Spleen (tissue), 11 donors: ENCODE measurements at regions not wholly inside any gene's neighbourhood (a gene's known extent, or its start where the extent isn't known, plus 50 kb on each side); places are given as distances from the start of the nearest gene placed in this dataset.

Source experiments
- DNase-seq: peaks from one replicate; pipeline ENCODE4 v3.0.0-alpha.2; 2020
- H3K27ac ChIP-seq, 8 donors: fragments of 200-600 bp; sonication (generic) in 7 of 8; 1 replicate in 4 of 8; 2 replicates in 4 of 8; pipeline versions ENCODE4 v1.5.0 to v1.8.0; 2016 to 2021; ENCODE audit warnings: inconsistent platforms in 4 of 8, mild to moderate bottlenecking in 4 of 8, moderate library complexity in 1 of 8
- H3K27me3 ChIP-seq, 7 donors: fragments of 200-600 bp; sonication (generic) in 6 of 7; replicated peaks in 1 of 7; 1 replicate in 4 of 7; 2 replicates in 3 of 7; pipeline versions ENCODE4 v1.5.0 to v1.8.0; 2016 to 2021; ENCODE audit warnings: inconsistent platforms in 3 of 7, mild to moderate bottlenecking in 1 of 7
- H3K36me3 ChIP-seq, 6 donors: fragments of 200-600 bp; sonication (generic) in 5 of 6; 1 replicate in 4 of 6; 2 replicates in 2 of 6; pipeline versions ENCODE4 v1.5.0 to v1.8.0; 2016 to 2021; ENCODE audit warnings: inconsistent platforms in 2 of 6
- H3K4me1 ChIP-seq, 6 donors: fragments of 200-600 bp; sonication (generic) in 5 of 6; 1 replicate in 3 of 6; 2 replicates in 3 of 6; pipeline versions ENCODE4 v1.5.0 to v1.8.0; 2016 to 2021; ENCODE audit warnings: inconsistent platforms in 3 of 6
- H3K4me3 ChIP-seq, 8 donors: fragments of 200-600 bp; sonication (generic) in 7 of 8; 1 replicate in 4 of 8; 2 replicates in 4 of 8; pipeline versions ENCODE4 v1.5.0 to v1.8.0; 2016 to 2021; ENCODE audit warnings: inconsistent platforms in 4 of 8, mild to moderate bottlenecking in 4 of 8, moderate library complexity in 2 of 8
- H3K9me3 ChIP-seq, 8 donors: fragments of 200-600 bp; sonication (generic) in 7 of 8; 1 replicate in 4 of 8; 2 replicates in 4 of 8; pipeline versions ENCODE4 v1.5.0 to v1.8.0; 2016 to 2021; ENCODE audit warnings: inconsistent platforms in 4 of 8
- CTCF ChIP-seq, 11 experiments: fragments of 200-600 bp in 7 of 11; fragments of 450-650 bp in 4 of 11; sonication (generic) in 4 of 11; IDR thresholded peaks in 8 of 11; conservative IDR thresholded peaks in 3 of 11; 1 replicate in 7 of 11; 2 replicates in 4 of 11; pipeline versions ENCODE4 v1.4.0 to v1.8.0; 2016 to 2021; ENCODE audit warnings: antibody characterized with exemption in 11 of 11, inconsistent platforms in 4 of 11, mild to moderate bottlenecking in 1 of 11
- POLR2A ChIP-seq, 3 donors: fragments of 450-650 bp; IDR thresholded peaks; one replicate each; pipeline ENCODE4 v1.5.1; 2017; ENCODE audit warnings: antibody characterized with exemption in 3 of 3, mild to moderate bottlenecking in 1 of 3
- POLR2AphosphoS5 ChIP-seq, 3 donors: sonication (generic); formaldehyde crosslinking; IDR thresholded peaks; one replicate each; pipeline ENCODE4 v1.5.1; 2017; ENCODE audit warnings: antibody characterized with exemption in 3 of 3
- WGBS, 5 donors: extraction: QIAGEN DNeasy Blood & Tissue Kit in 3 of 5; methylation state at CpG; one replicate each; pipeline versions ENCODE4 v1.1.5 to v1.1.7; 2013 to 2018; 5-methylcytosine and 5-hydroxymethylcytosine counted together
- intact Hi-C: fragments of 100-400 bp; cut with DNase I; formaldehyde crosslinking; loops from one replicate; pipeline ENCODE4 v1.15.0; 2023; ENCODE audit warnings: low total_unique reads
- donor health status: healthy with polysubstance abuse.
- donor health status: DM: no; HTN: no; CAD: no; lungs with moderate emphysema.
- donor health status: DM: no; HTN: no; CAD: no.
- donor health status: Bipolar disorder and iron deficiency.
- donor health status: healthy.
- donor health status: DM: no; HTN: no; CAD: no.
- donor health status: DM: yes; HTN: yes; CAD: no.

DNA sequence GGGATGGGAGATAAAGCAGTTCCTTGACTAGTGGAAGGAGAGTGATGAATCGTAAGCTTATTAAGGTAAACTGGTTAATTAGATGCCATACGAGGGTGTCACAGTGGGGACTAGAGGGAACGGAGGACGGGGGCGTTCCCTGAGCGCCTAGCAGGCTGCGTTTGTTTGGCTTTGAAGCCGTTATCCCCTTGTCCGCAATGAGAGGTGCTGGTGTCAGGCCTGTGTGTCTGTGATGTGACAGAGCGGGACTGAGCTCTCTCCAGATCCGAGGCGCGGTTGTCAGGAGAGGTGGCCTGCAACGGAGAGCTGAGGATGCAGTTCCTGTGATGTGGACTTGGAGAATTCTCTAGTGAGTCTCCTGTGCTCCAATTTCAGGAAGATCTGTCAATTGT lies 60.0 kb upstream of the PRPS1L1 start:
- H3K4me1 ChIP-seq = peaks cover 3 to 33% (median 12%) of the 10 kb centered on the region in 6 donors
- intact Hi-C loops = no loop called here
- H3K36me3 ChIP-seq = no peaks in the 10 kb centered on the region
- no peak for DNase-seq
- H3K9me3 ChIP-seq = peaks cover 0 to 8% (median under 1%) of the 10 kb centered on the region in 8 donors
- H3K4me3 ChIP-seq = peak overlapping the region; percentile 44 to 87 (median 72)
- TF ChIP-seq CTCF (IDR thresholded peaks at IDR 0.05 in 8 of 11, conservative IDR thresholded peaks at IDR 0.05 in 3 of 11) = no peak
- no peak for TF ChIP-seq POLR2AphosphoS5 (IDR thresholded peaks at IDR 0.05)
- TF ChIP-seq POLR2A (IDR thresholded peaks at IDR 0.05) = no peak
- peaks cover 0 to 36% (median 24%) of the 10 kb centered on the region in 7 donors for H3K27me3 ChIP-seq
- no peak overlapping the region for H3K27ac ChIP-seq
- WGBS, 5 donors = 67 to 87% (median 78%) methylated on average over 14 of the region's 14 CpGs

GRCh38 chr7:18096087-18096486 lies 68.4 kb upstream of the PRPS1L1 start:
- H3K27ac ChIP-seq = no peak overlapping the region
- no peak for DNase-seq
- no peak overlapping the region for H3K4me3 ChIP-seq
- H3K4me1 ChIP-seq = no peaks in the 10 kb centered on the region
- 68 to 92% (median 83%) methylated on average over 2 of the region's 2 CpGs for WGBS, 5 donors
- H3K27me3 ChIP-seq = no peaks in the 10 kb centered on the region
- no peaks in the 10 kb centered on the region for H3K36me3 ChIP-seq
- H3K9me3 ChIP-seq = peaks cover 0 to 14% (median 6%) of the 10 kb centered on the region in 8 donors
- intact Hi-C loops = no loop called here
- TF ChIP-seq POLR2AphosphoS5 (IDR thresholded peaks at IDR 0.05) (no peak), CTCF (IDR thresholded peaks at IDR 0.05 in 8 of 11, conservative IDR thresholded peaks at IDR 0.05 in 3 of 11) (no peak), POLR2A (IDR thresholded peaks at IDR 0.05) (no peak)

GRCh38 chr7:18102576-18102975 lies 74.9 kb upstream of the PRPS1L1 start:
- Histone ChIP-seq H3K27ac (no peak overlapping the region), H3K9me3 (peaks cover 0 to 18% (median 6%) of the 10 kb centered on the region in 8 donors), H3K4me1 (no peaks in the 10 kb centered on the region), H3K27me3 (no peaks in the 10 kb centered on the region), H3K4me3 (no peak overlapping the region), H3K36me3 (no peaks in the 10 kb centered on the region)
- no peak for DNase-seq
- WGBS, 5 donors = 74 to 89% (median 84%) methylated on average over 2 of the region's 2 CpGs
- TF ChIP-seq CTCF (IDR thresholded peaks at IDR 0.05 in 8 of 11, conservative IDR thresholded peaks at IDR 0.05 in 3 of 11) (no peak), POLR2A (IDR thresholded peaks at IDR 0.05) (no peak), POLR2AphosphoS5 (IDR thresholded peaks at IDR 0.05) (no peak)
- intact Hi-C loops = no loop called here

DNA sequence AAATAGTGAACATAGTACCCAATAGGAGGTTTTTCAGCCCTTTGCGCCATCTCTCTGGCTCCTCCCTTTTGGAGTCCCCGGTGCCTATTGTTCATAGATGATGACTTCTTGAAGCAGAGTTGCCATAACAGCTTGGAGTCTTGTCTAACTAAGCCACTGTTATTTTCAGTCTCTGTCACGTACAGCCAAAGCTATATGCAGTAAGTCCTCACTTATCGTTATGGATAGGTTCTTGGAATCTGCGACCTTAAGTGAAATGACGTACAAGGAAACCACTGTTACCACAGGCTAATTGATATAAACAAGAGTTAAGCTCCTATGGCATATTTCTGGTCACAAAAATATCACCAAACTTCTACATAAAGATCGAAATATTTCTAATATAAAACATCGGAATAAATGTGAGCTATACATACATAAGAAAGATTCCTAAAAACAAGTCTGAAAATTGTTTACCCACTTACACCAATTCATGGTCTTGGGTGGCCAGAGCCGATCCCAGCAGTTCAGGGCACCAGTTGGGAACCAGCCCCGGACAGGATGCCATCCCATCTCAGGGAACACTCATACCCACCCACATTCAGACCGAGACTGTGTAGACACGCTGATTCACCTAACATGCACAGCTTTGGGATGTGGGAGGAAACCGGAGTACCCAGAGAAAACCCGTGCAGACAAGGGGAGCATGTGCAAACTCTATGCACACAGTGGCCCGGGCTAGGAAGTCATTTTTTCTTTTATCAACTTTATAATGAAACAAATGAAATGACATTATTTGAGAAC lies 76.0 kb upstream of the PRPS1L1 start:
- Histone ChIP-seq H3K4me1 (no peaks in the 10 kb centered on the region), H3K4me3 (no peak overlapping the region), H3K27ac (no peak overlapping the region), H3K27me3 (no peaks in the 10 kb centered on the region), H3K9me3 (peaks cover 0 to 18% (median 6%) of the 10 kb centered on the region in 8 donors), H3K36me3 (no peaks in the 10 kb centered on the region)
- TF ChIP-seq POLR2AphosphoS5 (IDR thresholded peaks at IDR 0.05) (no peak), POLR2A (IDR thresholded peaks at IDR 0.05) (no peak), CTCF (IDR thresholded peaks at IDR 0.05 in 8 of 11, conservative IDR thresholded peaks at IDR 0.05 in 3 of 11) (no peak)
- DNase-seq = no peak
- 91 to 96% (median 93%) methylated on average over 15 of the region's 15 CpGs for WGBS, 5 donors
- intact Hi-C loops = no loop called here
